LNCAP (cell line): ENCODE measurements at regions not wholly inside any gene's neighbourhood (a gene's known extent, or its start where the extent isn't known, plus 50 kb on each side); places are given as distances from the start of the nearest gene placed in this dataset.

Experiments
- TF ChIP-seq, protein P1 (sequence below): fragments of 450-650 bp; IDR thresholded peaks from 2 replicates; pipeline ENCODE4 v1.5.1; 2017; ENCODE audit warnings: mild to moderate bottlenecking

DNA sequence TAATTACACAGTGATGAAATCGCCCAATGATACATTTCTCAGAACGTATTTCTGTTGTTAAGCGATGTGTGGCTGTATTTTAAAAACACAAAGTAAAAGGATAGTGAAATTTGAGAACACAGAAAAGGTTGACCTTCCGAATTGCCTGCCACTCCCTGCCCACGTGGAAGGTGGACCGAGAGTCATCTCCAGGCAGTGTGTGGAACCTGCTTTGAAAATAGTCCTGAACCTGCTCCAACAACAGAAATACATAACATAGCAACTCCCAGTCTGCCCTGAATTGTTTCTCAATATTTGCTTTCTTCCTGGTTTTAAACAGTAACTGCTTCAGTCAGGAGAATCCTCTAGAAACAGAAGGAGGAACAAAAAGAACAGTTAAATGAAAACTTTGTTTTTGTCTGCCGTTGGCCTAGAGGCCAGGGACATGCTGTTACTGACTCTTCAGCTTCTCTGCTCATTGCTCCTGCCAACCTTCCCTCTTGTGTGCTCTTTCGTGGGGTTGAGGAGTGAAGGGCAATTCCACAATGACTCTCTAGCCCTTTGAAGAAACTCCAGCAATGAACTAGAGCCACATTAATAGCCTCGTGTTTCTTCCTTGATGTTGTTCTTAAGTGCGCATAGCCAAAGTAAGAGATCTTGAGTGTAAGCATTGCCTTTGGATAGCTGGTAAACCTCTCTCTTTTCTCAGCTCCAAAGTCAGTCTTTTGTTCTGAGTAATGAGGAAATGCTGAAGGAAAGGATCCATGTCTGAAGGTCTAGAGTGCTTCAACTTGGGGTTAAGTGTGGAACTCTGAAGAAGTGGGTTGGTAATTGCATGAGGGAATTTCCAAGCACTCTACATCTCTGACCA is 452.5 kb upstream of the CCL2 start:
- TF ChIP-seq, protein P1, sequence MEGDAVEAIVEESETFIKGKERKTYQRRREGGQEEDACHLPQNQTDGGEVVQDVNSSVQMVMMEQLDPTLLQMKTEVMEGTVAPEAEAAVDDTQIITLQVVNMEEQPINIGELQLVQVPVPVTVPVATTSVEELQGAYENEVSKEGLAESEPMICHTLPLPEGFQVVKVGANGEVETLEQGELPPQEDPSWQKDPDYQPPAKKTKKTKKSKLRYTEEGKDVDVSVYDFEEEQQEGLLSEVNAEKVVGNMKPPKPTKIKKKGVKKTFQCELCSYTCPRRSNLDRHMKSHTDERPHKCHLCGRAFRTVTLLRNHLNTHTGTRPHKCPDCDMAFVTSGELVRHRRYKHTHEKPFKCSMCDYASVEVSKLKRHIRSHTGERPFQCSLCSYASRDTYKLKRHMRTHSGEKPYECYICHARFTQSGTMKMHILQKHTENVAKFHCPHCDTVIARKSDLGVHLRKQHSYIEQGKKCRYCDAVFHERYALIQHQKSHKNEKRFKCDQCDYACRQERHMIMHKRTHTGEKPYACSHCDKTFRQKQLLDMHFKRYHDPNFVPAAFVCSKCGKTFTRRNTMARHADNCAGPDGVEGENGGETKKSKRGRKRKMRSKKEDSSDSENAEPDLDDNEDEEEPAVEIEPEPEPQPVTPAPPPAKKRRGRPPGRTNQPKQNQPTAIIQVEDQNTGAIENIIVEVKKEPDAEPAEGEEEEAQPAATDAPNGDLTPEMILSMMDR = no peak

DNA sequence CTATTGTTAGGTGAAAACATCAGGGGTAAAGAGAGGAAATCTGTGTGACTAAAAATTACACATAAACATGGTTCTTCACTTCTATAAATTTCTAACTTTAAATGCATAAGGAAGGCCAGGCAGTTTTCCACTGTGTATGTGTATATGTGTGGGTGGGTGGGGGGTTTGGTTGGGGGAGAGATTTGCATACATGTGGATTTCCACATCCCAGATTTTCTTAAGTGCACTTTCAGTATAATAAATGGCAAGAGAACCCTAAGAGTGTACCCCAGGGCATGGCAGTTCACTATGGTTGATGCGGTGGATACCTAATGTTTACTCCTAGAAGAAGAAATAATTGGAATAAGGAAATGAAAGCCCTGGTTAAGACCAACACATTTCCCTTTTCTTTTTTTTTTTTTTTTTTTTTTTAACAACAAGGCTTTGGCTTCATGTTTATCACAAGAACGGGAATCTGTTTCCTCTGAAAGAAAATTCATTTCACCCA is 451.8 kb upstream of the CCL2 start:
- TF ChIP-seq, protein P1 = no peak

DNA sequence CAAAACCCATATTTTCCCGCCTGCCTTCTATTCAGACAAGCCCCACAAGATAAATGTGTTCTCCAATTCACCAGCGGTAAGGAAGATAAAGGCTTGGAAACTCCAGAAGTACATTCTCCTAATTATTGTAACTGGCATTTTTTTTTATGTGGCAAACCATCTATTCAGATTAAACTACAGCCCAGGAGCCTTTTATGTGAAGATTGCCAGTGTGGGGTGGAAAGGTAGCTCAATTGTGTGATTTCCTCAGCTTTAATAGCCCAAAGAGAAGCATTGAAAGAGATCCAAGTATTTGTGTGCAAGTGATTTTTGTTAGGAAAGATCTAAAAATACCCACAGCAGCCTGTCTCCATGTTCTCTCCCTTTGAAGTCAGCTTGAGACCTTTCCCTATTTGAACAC is 451.4 kb upstream of the CCL2 start:
- TF ChIP-seq, protein P1 = no peak

DNA sequence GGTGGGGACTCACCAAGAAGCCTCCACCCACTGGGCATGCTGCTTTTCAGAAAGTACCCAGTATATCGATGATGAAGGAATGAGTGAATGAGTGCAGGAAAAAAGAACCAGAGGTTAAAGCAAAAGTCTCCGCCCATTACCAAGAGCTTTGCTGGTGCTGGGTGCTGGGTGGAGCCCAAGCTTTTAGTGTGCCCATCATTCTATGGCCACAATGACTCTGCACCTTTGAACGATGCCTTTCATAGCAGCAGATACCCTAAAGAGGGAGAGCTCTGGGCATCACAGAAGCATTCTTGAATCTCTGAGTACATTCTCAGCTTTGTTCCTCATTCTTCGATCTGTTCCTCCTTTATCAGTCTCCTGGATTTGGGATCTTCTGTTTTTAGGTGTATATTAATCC is 450.7 kb upstream of the CCL2 start:
- TF ChIP-seq, protein P1 = no peak

DNA sequence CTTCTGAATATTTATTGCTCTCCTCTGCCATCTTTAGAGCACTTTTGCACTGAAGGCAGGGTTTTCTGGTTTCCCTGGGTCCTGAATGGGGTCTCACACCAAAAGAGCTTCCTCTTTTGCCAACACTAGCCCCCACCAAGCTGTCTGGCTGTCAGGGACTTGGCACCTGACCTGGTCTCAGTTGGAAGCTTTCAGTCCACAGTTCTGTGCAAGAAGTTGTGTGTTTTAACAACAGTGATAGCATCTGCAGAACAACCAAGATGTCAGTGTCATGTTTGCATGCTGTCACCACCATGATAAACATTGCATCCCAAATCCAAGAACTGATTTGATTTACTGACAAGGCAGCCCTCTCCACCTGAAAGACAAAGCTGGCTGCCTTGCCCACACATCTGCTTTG is 448.5 kb upstream of the CCL2 start:
- TF ChIP-seq, protein P1 = no peak

DNA sequence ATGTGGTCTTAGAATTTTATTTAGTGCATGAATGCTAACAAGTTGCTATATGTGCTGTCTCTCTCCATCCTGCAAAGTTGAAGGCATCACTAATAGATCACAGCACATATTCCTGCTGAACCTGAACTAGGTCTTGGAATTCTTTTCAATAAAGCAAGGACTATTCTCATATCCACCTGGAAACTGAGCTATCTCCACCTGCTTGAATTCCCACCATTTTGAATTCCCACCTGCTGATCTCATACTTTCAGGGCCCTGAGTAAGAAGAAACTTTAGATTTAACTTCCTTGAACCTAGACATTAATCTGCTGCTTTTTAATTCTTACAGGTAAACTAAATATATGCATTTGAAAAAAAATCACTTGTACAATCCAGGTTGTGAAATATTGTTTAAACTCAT is 445.3 kb upstream of the CCL2 start:
- TF ChIP-seq, protein P1 = no peak

DNA sequence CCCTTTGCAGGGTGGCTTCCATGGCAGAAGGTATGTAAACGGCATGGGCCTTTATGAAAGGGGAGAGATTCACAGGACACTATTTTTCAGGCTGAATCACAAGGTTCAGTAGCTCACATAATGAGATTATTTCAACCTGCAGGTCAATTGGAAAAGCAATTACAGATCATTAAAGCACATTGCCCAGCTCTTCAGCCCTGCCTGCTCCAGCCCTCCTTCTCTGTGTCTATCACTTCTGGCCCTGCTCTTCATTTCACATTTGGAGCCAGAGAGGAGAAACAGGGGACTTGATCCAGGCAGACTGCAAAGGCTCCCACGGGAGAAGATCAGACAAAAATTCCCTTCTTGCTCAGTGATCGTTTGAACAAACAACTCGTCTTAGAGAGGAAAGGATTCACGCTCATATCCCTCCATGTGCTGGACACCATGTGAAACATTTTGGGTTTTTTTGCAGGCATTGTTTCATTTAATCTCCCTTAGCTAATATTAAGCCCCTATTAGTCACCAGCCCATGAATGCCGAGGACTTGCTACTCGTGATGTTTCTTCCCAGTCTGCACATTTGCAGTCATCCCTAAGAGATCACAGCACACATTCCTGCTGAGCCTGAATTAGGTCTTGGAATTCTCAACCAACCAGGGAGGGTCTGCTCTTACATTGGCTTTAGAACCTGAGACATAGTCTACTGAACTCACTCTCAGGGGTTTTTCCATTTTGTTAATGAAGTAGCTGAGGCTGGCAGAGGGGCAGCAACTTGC is 443.9 kb upstream of the CCL2 start:
- TF ChIP-seq, protein P1 = no peak
